HEK293 (cell line): ENCODE measurements at regions not wholly inside any gene's neighbourhood (a gene's known extent, or its start where the extent isn't known, plus 50 kb on each side); places are given as distances from the start of the nearest gene placed in this dataset.

Experiments
- CTCF ChIP-seq: fragments of 450-650 bp; formaldehyde crosslinking; IDR thresholded peaks from 2 replicates; pipeline ENCODE4 v1.5.1; 2016; ENCODE audit warnings: missing biosample characterization, missing genetic modification characterization
- KLF8 ChIP-seq: fragments of 450-650 bp; formaldehyde crosslinking; IDR thresholded peaks from 2 replicates; pipeline ENCODE4 v1.5.1; 2016; ENCODE audit warnings: missing biosample characterization, missing genetic modification characterization
- MEIS1 ChIP-seq: sonication (generic); formaldehyde crosslinking; IDR thresholded peaks from 2 replicates; pipeline ENCODE4 v1.8.1; 2022; ENCODE audit warnings: missing genetic modification reagents, mild to moderate bottlenecking, borderline replicate concordance
- PRDM1 ChIP-seq: fragments of 450-650 bp; formaldehyde crosslinking; IDR thresholded peaks from 2 replicates; pipeline ENCODE4; 2016; ENCODE audit warnings: missing biosample characterization, missing genetic modification characterization
- SALL2 ChIP-seq: fragments of 450-650 bp; formaldehyde crosslinking; IDR thresholded peaks from 2 replicates; pipeline ENCODE4 v1.5.0; 2017; ENCODE audit warnings: missing biosample characterization, mild to moderate bottlenecking, missing genetic modification characterization, borderline replicate concordance
- SP3 ChIP-seq: fragments of 450-650 bp; formaldehyde crosslinking; IDR thresholded peaks from 2 replicates; pipeline ENCODE4 v1.5.1; 2016; ENCODE audit warnings: missing biosample characterization, missing genetic modification characterization
- YY1 ChIP-seq: fragments of 450-650 bp; formaldehyde crosslinking; IDR thresholded peaks from 2 replicates; pipeline ENCODE4 v1.5.1; 2018; ENCODE audit warnings: missing biosample characterization, missing genetic modification characterization
- ZBTB10 ChIP-seq: fragments of 450-650 bp; formaldehyde crosslinking; IDR thresholded peaks from 2 replicates; pipeline ENCODE4 v1.5.1; 2016; ENCODE audit warnings: missing biosample characterization, missing genetic modification characterization
- ZNF148 ChIP-seq: fragments of 450-650 bp; formaldehyde crosslinking; IDR thresholded peaks from 2 replicates; pipeline ENCODE4 v1.5.0; 2017; ENCODE audit warnings: missing biosample characterization, missing genetic modification characterization, borderline replicate concordance
- ZNF488 ChIP-seq: fragments of 450-650 bp; formaldehyde crosslinking; IDR thresholded peaks from 2 replicates; pipeline ENCODE4 v1.5.1; 2016; ENCODE audit warnings: missing biosample characterization, missing genetic modification characterization
- ZNF513 ChIP-seq: fragments of 450-650 bp; IDR thresholded peaks from 2 replicates; pipeline ENCODE4 v1.5.1; 2018; ENCODE audit warnings: missing biosample characterization, missing genetic modification characterization
- ZNF830 ChIP-seq: fragments of 450-650 bp; IDR thresholded peaks from 2 replicates; pipeline ENCODE4 v1.5.0; 2018; ENCODE audit warnings: missing biosample characterization, missing genetic modification characterization, low read depth, mild to moderate bottlenecking, moderate library complexity
- ZSCAN4 ChIP-seq: fragments of 450-650 bp; formaldehyde crosslinking; IDR thresholded peaks from 2 replicates; pipeline ENCODE4 v1.5.1; 2017; ENCODE audit warnings: missing biosample characterization, missing genetic modification characterization

GRCh38 chr3:28690176-28690575 is 341.6 kb upstream of the AZI2 start:
- TF ChIP-seq ZNF513 (tag by site-specific recombination) (no peak), KLF8 (no peak), CTCF (tag by site-specific recombination) (no peak), ZSCAN4 (no peak), YY1 (tag by site-specific recombination) (no peak), ZNF148 (tag by site-specific recombination) (no peak), SALL2 (tag by site-specific recombination) (no peak), ZBTB10 (tag by site-specific recombination) (no peak), PRDM1 (no peak), MEIS1 (no peak), ZNF830 (no peak), SP3 (tag by site-specific recombination) (no peak), ZNF488 (tag by site-specific recombination) (no peak)
